ENCODE measurements at regions not wholly inside any gene's neighbourhood (a gene's known extent, or its start where the extent isn't known, plus 50 kb on each side); places are given as distances from the start of the nearest gene placed in this dataset.

DNA sequence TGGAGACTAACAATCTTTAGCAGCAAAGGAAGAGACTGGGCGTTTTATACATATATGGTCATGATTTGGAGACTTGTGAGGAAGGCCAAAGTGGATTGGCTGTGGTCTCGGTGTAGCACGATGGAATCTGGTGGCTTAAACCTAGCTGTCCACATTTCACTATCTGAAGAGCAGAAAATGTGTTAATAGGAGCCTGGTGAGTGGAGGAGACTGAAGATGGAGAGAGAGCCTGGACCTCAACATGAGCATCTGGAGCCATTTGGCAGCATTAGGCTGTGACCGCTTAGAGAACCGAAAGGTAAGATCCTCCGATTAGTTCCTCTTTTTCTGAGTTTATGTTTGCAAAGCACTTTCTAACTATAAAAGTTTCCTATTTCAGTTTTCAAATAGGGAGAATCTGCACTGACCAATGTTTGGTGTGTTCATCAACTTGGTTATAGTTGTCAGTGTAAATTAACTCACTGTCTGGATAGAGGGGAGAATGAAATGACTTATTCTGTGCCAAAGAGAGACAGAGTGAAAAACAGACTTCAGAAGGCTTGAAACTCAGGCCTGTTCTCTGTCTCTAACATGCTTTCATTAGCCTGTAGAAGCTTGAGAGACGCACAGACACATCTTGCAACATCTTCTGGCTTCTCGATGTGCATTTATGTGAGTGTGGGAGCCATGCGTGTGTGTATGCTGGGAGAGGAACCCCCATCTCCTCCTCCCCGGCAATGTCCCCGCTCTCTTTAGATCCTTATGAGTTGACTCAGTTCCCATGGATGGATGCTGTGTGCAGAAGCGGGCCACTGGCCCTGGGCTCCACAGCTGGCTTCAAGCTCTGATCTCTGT lies 244.7 kb upstream of the TBL1XR1 start:
- no peak for TF ChIP-seq POLR2A (IDR thresholded peaks at IDR 0.05)
- TF ChIP-seq, protein P1, sequence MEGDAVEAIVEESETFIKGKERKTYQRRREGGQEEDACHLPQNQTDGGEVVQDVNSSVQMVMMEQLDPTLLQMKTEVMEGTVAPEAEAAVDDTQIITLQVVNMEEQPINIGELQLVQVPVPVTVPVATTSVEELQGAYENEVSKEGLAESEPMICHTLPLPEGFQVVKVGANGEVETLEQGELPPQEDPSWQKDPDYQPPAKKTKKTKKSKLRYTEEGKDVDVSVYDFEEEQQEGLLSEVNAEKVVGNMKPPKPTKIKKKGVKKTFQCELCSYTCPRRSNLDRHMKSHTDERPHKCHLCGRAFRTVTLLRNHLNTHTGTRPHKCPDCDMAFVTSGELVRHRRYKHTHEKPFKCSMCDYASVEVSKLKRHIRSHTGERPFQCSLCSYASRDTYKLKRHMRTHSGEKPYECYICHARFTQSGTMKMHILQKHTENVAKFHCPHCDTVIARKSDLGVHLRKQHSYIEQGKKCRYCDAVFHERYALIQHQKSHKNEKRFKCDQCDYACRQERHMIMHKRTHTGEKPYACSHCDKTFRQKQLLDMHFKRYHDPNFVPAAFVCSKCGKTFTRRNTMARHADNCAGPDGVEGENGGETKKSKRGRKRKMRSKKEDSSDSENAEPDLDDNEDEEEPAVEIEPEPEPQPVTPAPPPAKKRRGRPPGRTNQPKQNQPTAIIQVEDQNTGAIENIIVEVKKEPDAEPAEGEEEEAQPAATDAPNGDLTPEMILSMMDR (IDR thresholded peaks at IDR 0.05): no peak

Data from thyroid gland (tissue), 4 donors.